Cardiac septum (tissue), 1 donor: ENCODE measurements at regions not wholly inside any gene's neighbourhood (a gene's known extent, or its start where the extent isn't known, plus 50 kb on each side); places are given as distances from the start of the nearest gene placed in this dataset.
"Not testable (repeated sequence)": the region's sequence is repeated elsewhere in the genome, so short reads cannot be mapped to it uniquely, and the experiment has no call there.

Experiments
- DNase-seq: peaks from one replicate; pipeline ENCODE4 v3.0.0-alpha.2; 2020; ENCODE audit warnings: low spot score
- intact Hi-C: fragments of 100-400 bp; cut with DNase I; formaldehyde crosslinking; loops from one replicate; pipeline ENCODE4 v1.14.0; 2022
- donor health status: DM: no; HTN: no; CAD: no.

- intact Hi-C loops, result no loop called here
- no peak for DNase-seq
Measured at GRCh38 chr11:130526846-130527245, 78.4 kb downstream of the ADAMTS15 start.

- intact Hi-C loops, result no loop called here
- no peak for DNase-seq
Measured at GRCh38 chr11:130527636-130528297, 79.3 kb downstream of the ADAMTS15 start.

- no peak for DNase-seq
Measured at GRCh38 chr11:130528298-130529261, 80.1 kb downstream of the ADAMTS15 start.

GRCh38 chr11:130529366-130529765, 80.9 kb downstream of the ADAMTS15 start:
- intact Hi-C loops, result no loop called here
- no peak for DNase-seq

More at GRCh38 chr11:130528298-130529261, 80.1 kb downstream of the ADAMTS15 start:
- intact Hi-C loops, result no loop called here

GRCh38 chr11:130531061-130531460, 82.6 kb downstream of the ADAMTS15 start:
- no peak for DNase-seq
- intact Hi-C loops, result no loop called here

- DNase-seq, result no peak
- intact Hi-C loops, result no loop called here
Measured at GRCh38 chr11:130533113-130533798, 84.8 kb downstream of the ADAMTS15 start.

GRCh38 chr11:130533871-130534270, 85.4 kb downstream of the ADAMTS15 start:
- no peak for DNase-seq
- intact Hi-C loops, result no loop called here

GRCh38 chr11:130534551-130534950, 86.1 kb downstream of the ADAMTS15 start:
- intact Hi-C loops, result no loop called here
- DNase-seq, result no peak

GRCh38 chr11:130535520-130535919, 87.1 kb downstream of the ADAMTS15 start:
- intact Hi-C loops, result no loop called here
- DNase-seq, result no peak

- no peak for DNase-seq
- intact Hi-C loops, result no loop called here
Measured at GRCh38 chr11:130536106-130537040, 87.9 kb downstream of the ADAMTS15 start.

GRCh38 chr11:130539680-130540079, 91.2 kb downstream of the ADAMTS15 start:
- intact Hi-C loops, DNase-seq: not testable (repeated sequence)

GRCh38 chr11:130544266-130544665, 95.8 kb downstream of the ADAMTS15 start:
- intact Hi-C loops, result no loop called here
- no peak for DNase-seq

- intact Hi-C loops, result no loop called here
- DNase-seq, result no peak
Measured at GRCh38 chr11:130545449-130546072, 97.1 kb downstream of the ADAMTS15 start.

- no peak for DNase-seq
- intact Hi-C loops, result no loop called here
Measured at GRCh38 chr11:130546438-130546837, 98.0 kb downstream of the ADAMTS15 start.

- intact Hi-C loops, result no loop called here
- peak; percentile 76 for DNase-seq
Measured at GRCh38 chr11:130546901-130547694, 98.7 kb downstream of the ADAMTS15 start.

- intact Hi-C loops, result no loop called here
- DNase-seq, result no peak
Measured at GRCh38 chr11:130547761-130548490, 99.5 kb downstream of the ADAMTS15 start.

- intact Hi-C loops, result no loop called here
- DNase-seq, result no peak
Measured at GRCh38 chr11:130548491-130548833, 100.0 kb downstream of the ADAMTS15 start.
